ENCODE measurements at regions not wholly inside any gene's neighbourhood (a gene's known extent, or its start where the extent isn't known, plus 50 kb on each side); places are given as distances from the start of the nearest gene placed in this dataset.
"Not testable (repeated sequence)": the region's sequence is repeated elsewhere in the genome, so short reads cannot be mapped to it uniquely, and the experiment has no call there.

- DNase-seq (ENCODE audit: low spot score), result no peak
Observed at GRCh38 chr13:80866921-80867320, 526.0 kb upstream of the SPRY2 start.

DNA sequence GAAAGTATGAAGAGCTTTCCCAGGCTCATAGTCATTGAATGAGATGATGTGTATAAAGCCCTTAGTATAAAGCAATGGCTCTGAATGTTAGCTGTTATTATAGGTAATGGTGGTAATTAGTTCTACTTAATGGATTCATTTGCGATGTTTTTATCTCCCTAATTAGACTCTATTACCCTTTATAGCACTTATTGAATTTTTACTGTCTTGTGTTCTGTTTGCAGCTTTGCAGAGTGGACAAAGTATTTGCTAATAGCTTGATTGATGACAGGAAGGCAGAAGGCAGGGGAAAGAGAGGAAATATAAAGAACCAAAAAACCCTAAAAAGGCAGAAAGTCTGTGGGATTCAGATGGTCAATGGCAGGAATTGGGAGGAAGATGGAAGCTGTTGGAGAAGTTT is 524.4 kb upstream of the SPRY2 start:
- DNase-seq (ENCODE audit: low spot score), result no peak

DNA sequence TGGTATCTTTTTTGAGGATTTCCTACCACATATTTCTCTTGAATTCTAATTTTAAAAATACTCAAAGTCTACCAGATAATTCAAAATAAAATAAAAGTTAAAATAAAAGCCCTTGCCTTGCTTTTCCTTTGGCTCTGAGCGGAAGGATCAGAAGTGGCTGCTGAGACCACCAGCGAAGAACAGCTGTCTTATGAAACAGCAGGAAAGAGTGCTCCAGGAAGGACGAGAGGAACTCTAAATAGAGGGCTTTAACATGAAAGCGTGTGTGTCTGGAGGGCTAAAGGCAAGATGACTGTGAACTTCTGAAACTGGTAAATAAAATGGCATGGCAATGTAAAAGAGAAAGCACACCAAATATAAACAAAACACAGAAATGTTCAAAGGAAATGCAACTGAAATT is 521.5 kb upstream of the SPRY2 start:
- DNase-seq (ENCODE audit: low spot score), result no peak

- no peak for DNase-seq (ENCODE audit: low spot score)
Observed at GRCh38 chr13:80860845-80861244, 519.9 kb upstream of the SPRY2 start.

DNA sequence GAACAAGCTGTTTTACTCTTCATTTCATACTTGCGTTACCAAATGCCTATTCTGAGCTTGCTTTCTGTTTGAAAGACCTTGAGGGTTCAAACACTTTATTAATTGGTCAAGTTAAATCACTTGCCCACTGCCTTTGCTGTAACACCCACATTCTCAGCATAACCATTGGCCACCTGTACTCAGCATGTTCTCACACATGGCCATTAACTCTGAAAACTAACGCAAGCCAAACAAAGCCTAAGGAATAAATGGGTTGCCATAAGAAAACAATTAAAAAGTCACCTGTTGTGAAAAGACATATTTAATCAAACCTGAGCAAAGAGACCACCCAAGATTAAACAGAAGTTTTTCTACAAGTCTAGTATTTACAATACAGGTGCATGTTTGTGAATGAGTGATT is 517.2 kb upstream of the SPRY2 start:
- no peak for DNase-seq (ENCODE audit: low spot score)

GRCh38 chr13:80857321-80857720 is 516.4 kb upstream of the SPRY2 start:
- DNase-seq (ENCODE audit: low spot score), result no peak

GRCh38 chr13:80850771-80851170 is 509.8 kb upstream of the SPRY2 start:
- no peak for DNase-seq (ENCODE audit: low spot score)

DNA sequence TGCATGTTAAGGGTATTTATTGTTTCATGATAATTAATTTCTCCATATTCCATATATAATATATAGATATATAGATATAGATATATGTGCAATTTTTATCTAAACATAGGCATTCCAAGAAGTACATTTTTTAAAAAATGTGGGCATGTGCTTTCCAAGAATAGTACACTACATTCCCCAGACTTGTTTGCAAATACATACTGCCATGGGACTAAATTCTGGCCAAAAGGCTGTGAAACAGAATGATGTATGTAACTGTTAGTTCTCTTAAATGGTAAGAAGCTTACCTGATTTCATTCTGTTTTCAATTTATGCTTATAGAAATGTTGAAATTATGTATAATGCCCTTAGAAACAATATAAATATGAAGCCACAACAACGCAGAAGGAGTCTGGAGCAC is 503.2 kb upstream of the SPRY2 start:
- DNase-seq (ENCODE audit: low spot score), result no peak

DNA sequence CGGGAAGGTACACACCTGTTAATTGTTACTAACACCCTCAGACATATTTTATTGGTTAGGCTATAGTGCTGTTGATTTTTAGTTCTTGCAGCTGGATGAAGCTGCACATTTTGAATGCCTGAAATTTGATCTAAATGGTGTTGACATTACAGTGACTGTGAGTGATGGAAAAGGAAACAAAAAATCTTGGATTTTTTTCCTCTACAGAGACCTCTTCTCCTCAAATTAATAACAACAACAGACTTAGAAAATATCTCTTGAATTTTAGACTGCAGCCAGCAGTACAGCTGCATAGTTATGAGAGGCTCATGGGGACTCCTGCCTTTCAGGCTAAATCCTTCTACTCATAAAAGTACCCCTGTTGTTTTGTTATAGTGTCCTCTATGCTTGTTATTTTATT is 500.5 kb upstream of the SPRY2 start:
- DNase-seq (ENCODE audit: low spot score), result no peak

DNA sequence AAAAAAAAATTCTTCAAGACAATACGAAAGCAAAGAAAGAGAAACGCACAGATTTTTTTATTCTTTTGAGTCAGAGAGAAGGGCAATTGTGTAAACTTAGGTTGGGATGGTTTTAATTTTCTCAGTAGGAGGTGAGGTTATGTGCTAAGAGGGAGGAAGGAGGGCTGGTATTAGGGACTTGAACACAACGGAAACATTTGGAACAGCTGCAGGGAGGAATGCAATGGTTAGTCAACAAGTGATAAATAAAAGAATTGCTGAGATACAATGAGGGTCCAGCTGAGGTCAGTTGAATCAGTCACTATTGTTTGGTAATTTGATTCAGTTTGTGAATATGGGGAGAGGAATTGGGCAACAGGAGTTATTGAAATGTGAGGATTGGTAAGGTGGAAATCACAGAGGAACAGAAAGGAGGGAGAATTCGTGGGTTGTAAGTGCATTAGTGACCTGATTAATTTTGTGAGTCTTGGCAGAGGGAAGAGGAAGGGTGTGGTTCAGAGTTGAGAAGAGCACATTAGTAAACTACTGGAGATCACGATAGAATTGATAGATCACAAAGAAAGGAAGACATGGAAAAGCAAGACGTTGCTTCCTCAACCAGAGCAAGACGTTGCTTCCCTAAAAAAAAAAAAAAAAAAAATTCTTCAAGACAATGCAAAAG is 499.5 kb upstream of the SPRY2 start:
- no peak for DNase-seq (ENCODE audit: low spot score)

- no peak for DNase-seq (ENCODE audit: low spot score)
Observed at GRCh38 chr13:80835902-80836301, 495.0 kb upstream of the SPRY2 start.

GRCh38 chr13:80830431-80830830 is 489.5 kb upstream of the SPRY2 start:
- no peak for DNase-seq (ENCODE audit: low spot score)

DNA sequence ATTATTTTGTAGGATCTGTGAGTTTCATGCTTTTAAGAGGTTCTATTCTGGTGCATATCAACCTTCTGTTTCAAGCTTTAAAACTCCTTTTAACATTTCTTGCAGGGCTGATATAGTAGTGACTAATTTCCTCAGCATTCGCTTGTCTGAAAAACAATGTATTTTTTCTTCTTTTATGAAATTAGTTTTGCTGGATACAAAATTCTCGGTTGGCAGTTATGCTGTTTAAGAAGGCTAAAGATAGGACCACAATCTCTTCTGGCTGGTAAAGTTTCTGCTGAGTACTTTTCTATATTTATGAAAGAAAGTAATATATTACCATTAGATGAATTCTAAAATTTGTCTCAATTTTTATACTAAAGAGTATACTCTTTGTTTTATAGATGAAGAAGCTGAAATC is 487.8 kb upstream of the SPRY2 start:
- no peak for DNase-seq (ENCODE audit: low spot score)

DNA sequence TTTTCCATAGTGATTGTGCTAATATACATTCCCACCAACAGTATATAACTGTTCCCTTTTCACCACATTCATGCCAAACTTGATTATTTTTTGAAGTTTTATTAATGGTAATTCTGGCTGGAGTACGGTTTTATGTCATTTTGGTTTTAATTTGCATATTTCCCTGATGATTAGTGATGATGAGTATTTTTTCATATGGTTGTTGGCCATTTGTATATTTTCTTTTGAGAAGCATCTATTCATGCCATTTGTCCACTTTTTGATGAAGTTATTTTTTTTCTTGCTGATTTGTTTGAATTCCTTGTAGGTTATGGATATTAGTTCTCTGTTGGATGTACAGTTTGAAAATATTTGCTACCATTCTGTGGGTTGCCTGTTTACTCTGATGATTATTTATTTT is 484.4 kb upstream of the SPRY2 start:
- no peak for DNase-seq (ENCODE audit: low spot score)

- DNase-seq (ENCODE audit: low spot score), result no peak
Observed at GRCh38 chr13:80824229-80824628, 483.3 kb upstream of the SPRY2 start.

DNA sequence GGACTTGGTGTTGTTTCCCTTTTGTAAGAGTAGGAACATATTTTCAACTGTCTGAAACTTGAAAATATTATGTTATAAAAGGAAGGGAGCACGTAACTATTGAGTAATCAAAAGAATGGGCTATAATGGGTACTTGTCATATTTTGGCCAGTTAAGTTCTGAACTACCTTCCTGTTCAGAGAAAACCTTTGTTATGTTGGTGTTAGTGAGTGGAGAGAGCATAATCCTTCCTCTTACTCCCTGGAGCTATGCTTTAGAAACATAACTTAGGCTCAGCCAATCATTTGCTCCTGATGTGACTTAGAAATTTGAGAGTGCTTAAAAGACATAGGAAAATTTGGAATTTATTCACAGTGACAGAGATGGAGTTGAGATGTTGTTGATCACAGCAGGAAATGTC is 482.5 kb upstream of the SPRY2 start:
- DNase-seq (ENCODE audit: low spot score), result no peak

DNA sequence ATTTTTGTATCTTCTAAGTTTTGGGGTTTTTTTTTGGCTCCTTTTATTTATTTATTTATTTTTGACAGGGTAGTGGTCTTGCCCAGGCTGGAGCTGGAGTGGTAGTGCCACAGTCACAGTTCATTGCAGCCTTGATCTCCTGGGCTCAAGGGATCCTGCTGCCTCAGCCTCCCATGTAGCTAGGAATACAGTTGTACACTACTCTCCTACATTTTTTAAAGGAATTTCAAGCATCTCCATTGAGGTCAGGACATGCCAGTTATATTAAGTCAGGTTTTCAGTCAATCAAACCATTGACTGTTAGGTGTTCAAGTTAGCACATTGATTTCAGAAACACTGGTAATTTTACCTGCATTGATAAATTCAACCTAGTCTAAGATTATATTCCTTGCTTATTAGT is 480.5 kb upstream of the SPRY2 start:
- DNase-seq (ENCODE audit: low spot score), result no peak

DNA sequence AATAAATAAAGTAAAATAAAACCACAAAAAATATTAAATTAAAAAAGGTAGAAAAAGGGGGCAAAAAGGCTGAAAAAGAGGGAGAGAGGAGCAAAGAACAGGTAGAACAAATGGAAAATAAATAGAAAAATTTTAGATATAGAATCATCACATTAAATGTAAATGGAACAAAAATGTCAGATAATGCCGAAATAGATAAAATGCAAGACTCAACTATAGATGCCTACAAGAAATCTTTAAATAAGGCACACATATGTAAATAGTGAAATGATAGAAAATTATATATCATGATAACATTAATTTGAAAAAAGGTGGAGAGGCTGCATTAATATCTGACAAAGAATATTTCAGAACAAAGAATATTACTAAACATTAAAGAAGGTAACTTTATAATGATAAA is 477.1 kb upstream of the SPRY2 start:
- DNase-seq (ENCODE audit: low spot score), result no peak

DNA sequence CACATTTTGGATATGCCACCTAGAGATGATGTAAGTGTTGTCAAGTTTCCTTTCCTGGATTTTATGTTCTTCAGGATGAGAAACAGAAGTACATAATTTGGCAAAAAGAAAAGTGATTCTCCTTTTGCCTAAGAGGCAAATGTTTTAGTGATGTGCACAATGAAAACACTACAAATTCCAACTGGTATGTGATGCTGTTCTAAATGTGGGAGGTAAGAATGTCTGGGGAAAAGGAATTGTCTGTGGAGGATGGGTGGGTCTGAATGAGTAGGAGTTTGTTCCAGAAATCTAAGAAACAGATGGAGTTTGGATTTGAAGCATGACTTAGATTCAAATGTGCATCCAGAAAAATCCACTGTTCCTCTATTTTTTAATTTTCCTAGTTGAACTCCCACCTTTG is 473.6 kb upstream of the SPRY2 start:
- no peak for DNase-seq (ENCODE audit: low spot score)

GRCh38 chr13:80810294-80810693 is 469.4 kb upstream of the SPRY2 start:
- not testable (repeated sequence) for DNase-seq (ENCODE audit: low spot score)

- DNase-seq (ENCODE audit: low spot score), result no peak
Observed at GRCh38 chr13:80802946-80803345, 462.0 kb upstream of the SPRY2 start.

- no peak for DNase-seq (ENCODE audit: low spot score)
Observed at GRCh38 chr13:80798576-80799133, 457.7 kb upstream of the SPRY2 start.

DNA sequence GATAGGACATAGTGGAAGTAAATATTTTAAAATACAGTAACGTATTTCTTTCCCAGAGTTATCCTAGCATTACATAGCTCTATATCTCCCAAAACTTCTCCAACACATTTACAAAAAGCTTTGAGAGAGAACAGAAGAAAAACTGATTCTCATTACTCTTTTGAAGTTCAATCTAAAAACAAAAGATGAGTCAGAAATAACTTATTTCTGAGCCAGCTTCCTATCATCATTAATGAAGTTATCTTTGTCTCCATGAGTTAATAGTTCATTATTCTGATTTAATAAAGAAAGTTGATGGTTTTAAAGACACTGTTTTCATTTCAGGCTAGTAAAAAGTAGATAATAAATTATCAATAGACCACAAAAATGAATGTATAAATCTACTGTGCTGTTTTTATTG is 446.7 kb upstream of the SPRY2 start:
- DNase-seq (ENCODE audit: low spot score), result no peak
